Body of pancreas (tissue), 4 donors: ENCODE measurements at regions not wholly inside any gene's neighbourhood (a gene's known extent, or its start where the extent isn't known, plus 50 kb on each side); places are given as distances from the start of the nearest gene placed in this dataset.

Experiments
- ATAC-seq: fragments of 150-250 bp; one replicate; pipeline ENCODE4 v1.9.1; 2016
- DNase-seq, 4 donors: peaks; one replicate each; pipeline ENCODE4 v3.0.0-alpha.2; 2019
- H3K27ac ChIP-seq, 4 donors: fragments of 200-600 bp; sonication (generic); 1 replicate in 3 of 4; 2 replicates in 1 of 4; pipeline versions ENCODE4 v1.5.1 to v1.6.1; 2016 to 2019; ENCODE audit warnings: mild to moderate bottlenecking in 1 of 4, mixed read lengths in 1 of 4, moderate library complexity in 1 of 4
- H3K27me3 ChIP-seq, 2 donors: fragments of 200-600 bp; sonication (generic); one replicate each; pipeline ENCODE4 v1.6.0; 2016; ENCODE audit warnings: mild to moderate bottlenecking in 1 of 2
- H3K36me3 ChIP-seq, 2 donors: fragments of 200-600 bp; sonication (generic); replicated peaks in 1 of 2; 2 replicates each; pipeline ENCODE4 v1.5.1; 2016; ENCODE audit warnings: low read depth in 2 of 2; ENCODE audit not compliant: insufficient read depth in 1 of 2
- H3K4me1 ChIP-seq: fragments of 200-600 bp; sonication (generic); one replicate; pipeline ENCODE4 v1.6.0; 2016
- H3K4me3 ChIP-seq, 2 donors: fragments of 200-600 bp; sonication (generic); 1 replicate in 1 of 2; 2 replicates in 1 of 2; pipeline ENCODE4 v1.5.1; 2016 to 2019
- H3K9me3 ChIP-seq, 3 donors: fragments of 200-600 bp; sonication (generic); 1 replicate in 2 of 3; 2 replicates in 1 of 3; pipeline ENCODE4 v1.5.1; 2016
- POLR2A ChIP-seq, 3 donors: fragments of 450-650 bp; IDR thresholded peaks; one replicate each; pipeline ENCODE4 v1.6.1; 2016; ENCODE audit warnings: antibody characterized with exemption in 3 of 3, mild to moderate bottlenecking in 2 of 3
- WGBS, 2 donors: methylation state at CpG; one replicate each; pipeline ENCODE4 v1.1.5; 2017; 5-methylcytosine and 5-hydroxymethylcytosine counted together
- intact Hi-C: fragments of 100-400 bp; cut with DNase I; formaldehyde crosslinking; loops from one replicate; pipeline ENCODE4 v1.15.1; 2023
- TF ChIP-seq, protein P1 (sequence below), 7 experiments: fragments of 450-650 bp in 4 of 7; fragments of 200-600 bp in 3 of 7; sonication (generic) in 3 of 7; IDR thresholded peaks; one replicate each; pipeline ENCODE4 v1.5.1; 2016 to 2019; ENCODE audit warnings: antibody characterized with exemption in 7 of 7

- WGBS, 2 donors: 76 to 81% methylated on average over 2 of the region's 2 CpGs
Measured at GRCh38 chr18:54673936-54674335, 82.9 kb downstream of the DYNAP start.

GRCh38 chr18:54675076-54675475 is 84.0 kb downstream of the DYNAP start:
- Histone ChIP-seq H3K27ac (no peak overlapping the region), H3K4me1 (no peaks in the 10 kb centered on the region), H3K27me3 (no peaks in the 10 kb centered on the region), H3K36me3 (no peaks in the 10 kb centered on the region), H3K9me3 (no peaks in the 10 kb centered on the region), H3K4me3 (no peak overlapping the region)
- ATAC-seq: no peak
- intact Hi-C loops: loop anchor here (10.0 kb wide), 4 partner anchors 120 to 310 kb away; partner anchors contain the start of gene CCDC68
- DNase-seq: no peak
- TF ChIP-seq, protein P1, sequence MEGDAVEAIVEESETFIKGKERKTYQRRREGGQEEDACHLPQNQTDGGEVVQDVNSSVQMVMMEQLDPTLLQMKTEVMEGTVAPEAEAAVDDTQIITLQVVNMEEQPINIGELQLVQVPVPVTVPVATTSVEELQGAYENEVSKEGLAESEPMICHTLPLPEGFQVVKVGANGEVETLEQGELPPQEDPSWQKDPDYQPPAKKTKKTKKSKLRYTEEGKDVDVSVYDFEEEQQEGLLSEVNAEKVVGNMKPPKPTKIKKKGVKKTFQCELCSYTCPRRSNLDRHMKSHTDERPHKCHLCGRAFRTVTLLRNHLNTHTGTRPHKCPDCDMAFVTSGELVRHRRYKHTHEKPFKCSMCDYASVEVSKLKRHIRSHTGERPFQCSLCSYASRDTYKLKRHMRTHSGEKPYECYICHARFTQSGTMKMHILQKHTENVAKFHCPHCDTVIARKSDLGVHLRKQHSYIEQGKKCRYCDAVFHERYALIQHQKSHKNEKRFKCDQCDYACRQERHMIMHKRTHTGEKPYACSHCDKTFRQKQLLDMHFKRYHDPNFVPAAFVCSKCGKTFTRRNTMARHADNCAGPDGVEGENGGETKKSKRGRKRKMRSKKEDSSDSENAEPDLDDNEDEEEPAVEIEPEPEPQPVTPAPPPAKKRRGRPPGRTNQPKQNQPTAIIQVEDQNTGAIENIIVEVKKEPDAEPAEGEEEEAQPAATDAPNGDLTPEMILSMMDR (IDR thresholded peaks at IDR 0.05): no peak
- TF ChIP-seq POLR2A (IDR thresholded peaks at IDR 0.05): no peak
- 26 to 30% methylated on average over 1 of the region's 1 CpG for WGBS, 2 donors

More at GRCh38 chr18:54673936-54674335, 82.9 kb downstream of the DYNAP start:
- Histone ChIP-seq H3K27me3 (no peaks in the 10 kb centered on the region), H3K4me1 (no peaks in the 10 kb centered on the region), H3K4me3 (no peak overlapping the region), H3K9me3 (no peaks in the 10 kb centered on the region), H3K36me3 (no peaks in the 10 kb centered on the region), H3K27ac (no peak overlapping the region)
- intact Hi-C loops: loop anchor here (10.0 kb wide), 4 partner anchors 119 to 311 kb away; partner anchors contain the start of gene CCDC68
- TF ChIP-seq, protein P1 (IDR thresholded peaks at IDR 0.05): no peak
- TF ChIP-seq POLR2A (IDR thresholded peaks at IDR 0.05): no peak
- no peak for ATAC-seq
- DNase-seq: no peak

DNA sequence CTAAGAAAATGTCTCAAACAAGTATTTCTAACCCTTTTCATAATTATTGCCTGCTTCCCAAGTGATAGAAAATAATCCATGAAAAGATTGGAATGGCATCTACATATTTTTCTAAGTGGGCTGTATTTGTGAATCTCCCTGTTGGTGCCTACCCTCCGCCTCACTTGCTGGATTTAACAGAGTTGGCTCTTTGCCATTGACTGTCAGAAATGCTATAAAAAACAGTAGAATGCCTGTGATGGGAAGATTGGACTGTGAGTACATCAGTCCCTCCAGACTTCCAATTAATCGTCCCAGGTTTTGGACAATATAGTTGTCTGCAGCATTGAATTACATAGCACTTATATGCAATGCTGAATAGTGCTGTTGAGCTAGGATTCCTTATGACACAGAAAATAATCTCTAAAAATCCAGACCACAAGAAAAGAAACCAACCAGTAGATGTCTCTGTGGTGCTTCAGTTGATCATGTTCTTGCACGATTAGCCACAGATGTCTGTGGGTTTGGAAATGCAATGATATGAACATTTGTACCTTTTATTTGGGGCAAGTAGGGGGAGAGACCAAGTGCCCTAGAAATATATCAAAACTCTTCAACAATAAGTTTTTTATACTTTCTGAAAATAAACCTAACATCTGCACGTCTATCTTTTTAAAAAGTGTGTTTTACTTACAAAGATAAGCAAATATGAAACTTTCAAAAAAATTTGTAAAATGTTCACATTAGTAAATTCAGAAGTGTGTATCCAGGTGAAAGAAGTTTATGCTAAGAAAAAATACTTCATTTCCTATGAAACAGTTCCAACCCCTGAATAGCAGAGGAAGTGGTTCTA is 88.5 kb downstream of the DYNAP start:
- H3K4me3 ChIP-seq: no peak overlapping the region
- H3K4me1 ChIP-seq: peaks cover 5% of the 10 kb centered on the region
- no peaks in the 10 kb centered on the region for H3K36me3 ChIP-seq
- DNase-seq (peak in 1 of 4 donors; percentile 34), ATAC-seq (peak; percentile 87)
- H3K27me3 ChIP-seq: no peaks in the 10 kb centered on the region
- H3K9me3 ChIP-seq: no peaks in the 10 kb centered on the region
- H3K27ac ChIP-seq: no peak overlapping the region
- intact Hi-C loops: loop anchor here (10.0 kb wide), 4 partner anchors 125 to 305 kb away; partner anchors contain the start of gene CCDC68
- 23 to 30% methylated on average over 4 of the region's 4 CpGs for WGBS, 2 donors
- TF ChIP-seq, protein P1 (IDR thresholded peaks at IDR 0.05): peak; percentile 32 to 90 (median 75)
- TF ChIP-seq POLR2A (IDR thresholded peaks at IDR 0.05): no peak

GRCh38 chr18:54684784-54685183 is 93.7 kb downstream of the DYNAP start:
- TF ChIP-seq, protein P1 (IDR thresholded peaks at IDR 0.05): no peak
- no peak for TF ChIP-seq POLR2A (IDR thresholded peaks at IDR 0.05)
- Histone ChIP-seq H3K9me3 (no peaks in the 10 kb centered on the region), H3K27ac (no peak overlapping the region), H3K4me3 (no peak overlapping the region), H3K4me1 (peaks cover 5% of the 10 kb centered on the region), H3K27me3 (no peaks in the 10 kb centered on the region), H3K36me3 (no peaks in the 10 kb centered on the region)
- WGBS, 2 donors: 52 to 61% methylated on average over 6 of the region's 6 CpGs
- DNase-seq (peak in 3 of 4 donors; percentile 14 to 34 (median 28)), ATAC-seq (no peak)
- intact Hi-C loops: no loop called here
